SU-DHL-6 (cell line): ENCODE measurements at regions not wholly inside any gene's neighbourhood (a gene's known extent, or its start where the extent isn't known, plus 50 kb on each side); places are given as distances from the start of the nearest gene placed in this dataset.

Experiments
- CTCF ChIP-seq: fragments of 200-600 bp; sonication (generic); IDR thresholded peaks from one replicate; pipeline ENCODE4 v1.5.1; 2017; ENCODE audit warnings: antibody characterized with exemption, mild to moderate bottlenecking, low read length, moderate library complexity; ENCODE audit not compliant: insufficient read depth, poor library complexity, severe bottlenecking
- EZH2phosphoT487 ChIP-seq: fragments of 200-600 bp; sonication (generic), shearing (Covaris generic); conservative IDR thresholded peaks from 2 replicates; pipeline ENCODE4 v1.6.1; 2018; ENCODE audit warnings: mild to moderate bottlenecking, antibody characterized with exemption, low read length, moderate library complexity, mixed read lengths

GRCh38 chr2:122636097-122636496 lies 880.6 kb downstream of the TSN start:
- TF ChIP-seq CTCF (no peak), EZH2phosphoT487 (no peak)
